MM.1S (cell line): ENCODE measurements at regions not wholly inside any gene's neighbourhood (a gene's known extent, or its start where the extent isn't known, plus 50 kb on each side); places are given as distances from the start of the nearest gene placed in this dataset.

ENCODE experiments used
- CTCF ChIP-seq: fragments of 300-600 bp; sonication (generic); IDR thresholded peaks from 2 replicates; pipeline ENCODE4 v1.5.1; 2016; ENCODE audit warnings: antibody characterized with exemption, low read length, mixed read lengths
- EZH2 ChIP-seq: fragments of 300-600 bp; sonication (generic); optimal IDR thresholded peaks from 2 replicates; pipeline ENCODE3; 2017; ENCODE audit warnings: low read depth, mild to moderate bottlenecking, antibody characterized with exemption, low read length, mixed read lengths
- EZH2phosphoT487 ChIP-seq: fragments of 300-600 bp; sonication (generic); IDR thresholded peaks from 2 replicates; pipeline ENCODE4 v1.6.1; 2018; ENCODE audit warnings: antibody characterized with exemption, low read length

DNA sequence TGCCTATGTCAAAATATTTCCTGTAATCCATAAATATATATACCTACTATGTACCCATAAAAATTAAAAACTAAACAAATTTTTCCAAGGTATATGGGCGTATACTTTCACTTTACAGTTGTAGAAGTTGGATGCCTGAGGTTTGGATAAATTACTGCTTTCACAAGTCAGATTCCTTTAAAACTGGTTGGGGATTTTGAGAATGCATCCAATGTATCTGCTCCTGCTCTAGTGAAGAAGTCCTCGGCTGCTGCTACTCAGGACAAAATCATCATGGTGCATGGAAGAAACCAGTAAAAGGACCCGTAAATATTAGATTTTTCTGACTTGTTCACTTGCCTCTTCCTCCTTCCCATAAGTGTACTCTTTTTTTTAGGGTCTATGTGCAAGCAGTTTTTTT, 841.1 kb downstream of the USP25 start:
- TF ChIP-seq CTCF: no peak
- TF ChIP-seq EZH2: no peak
- no peak for TF ChIP-seq EZH2phosphoT487
